Testis (tissue), 2 donors: ENCODE measurements at regions not wholly inside any gene's neighbourhood (a gene's known extent, or its start where the extent isn't known, plus 50 kb on each side); places are given as distances from the start of the nearest gene placed in this dataset.
A peak's percentile ranks its signal among the peaks of the same experiment; 100 is the strongest.

Source experiments
- DNase-seq: peaks from one replicate; pipeline ENCODE4 v3.0.0-alpha.2; 2019
- H3K27ac ChIP-seq, 2 donors: fragments of 200-600 bp; sonication (generic); one replicate each; pipeline ENCODE4 v1.5.1; 2019
- H3K27me3 ChIP-seq: fragments of 200-600 bp; sonication (generic); one replicate; pipeline ENCODE4 v1.5.1; 2019
- H3K36me3 ChIP-seq: fragments of 200-600 bp; sonication (generic); one replicate; pipeline ENCODE4 v1.5.1; 2017; ENCODE audit warnings: low read depth; ENCODE audit errors: missing control alignments
- H3K4me1 ChIP-seq: fragments of 200-600 bp; sonication (generic); one replicate; pipeline ENCODE4 v1.5.1; 2019
- H3K4me3 ChIP-seq, 2 donors: fragments of 200-600 bp; sonication (generic); one replicate each; pipeline ENCODE4 v1.5.1; 2017 to 2019
- H3K9me3 ChIP-seq: fragments of 200-600 bp; sonication (generic); one replicate; pipeline ENCODE4 v1.5.1; 2017
- CTCF ChIP-seq, 3 experiments: fragments of 450-650 bp in 2 of 3; fragments of 200-600 bp in 1 of 3; sonication (generic) in 1 of 3; IDR thresholded peaks; one replicate each; pipeline ENCODE4 v1.5.1; 2016 to 2019; ENCODE audit warnings: antibody characterized with exemption in 3 of 3, mild to moderate bottlenecking in 2 of 3, moderate library complexity in 1 of 3
- POLR2A ChIP-seq: fragments of 450-650 bp; IDR thresholded peaks from one replicate; pipeline ENCODE4 v1.6.1; 2017; ENCODE audit warnings: antibody characterized with exemption, mild to moderate bottlenecking, moderate library complexity
- WGBS, 2 donors: methylation state at CpG; one replicate each; pipeline ENCODE4 v1.1.5; 2018; 5-methylcytosine and 5-hydroxymethylcytosine counted together
- intact Hi-C: fragments of 100-400 bp; cut with DNase I; formaldehyde crosslinking; loops from one replicate; pipeline ENCODE4 v1.15.1; 2023; ENCODE audit warnings: low total_unique reads

GRCh38 chr15:73001840-73002239, 50.4 kb upstream of the NEO1 start:
- Histone ChIP-seq H3K4me3 (no peak overlapping the region), H3K27me3 (no peaks in the 10 kb centered on the region), H3K9me3 (no peaks in the 10 kb centered on the region), H3K36me3 (no peaks in the 10 kb centered on the region), H3K4me1 (peaks cover 16% of the 10 kb centered on the region), H3K27ac (no peak overlapping the region)
- no peak for DNase-seq
- 96 to 100% methylated on average over 2 of the region's 2 CpGs for WGBS, 2 donors
- intact Hi-C loops = no loop called here
- TF ChIP-seq POLR2A (no peak), CTCF (IDR thresholded peaks at IDR 0.05) (no peak)

GRCh38 chr15:73000293-73000692, 52.0 kb upstream of the NEO1 start:
- H3K27ac ChIP-seq = no peak overlapping the region
- DNase-seq = no peak
- no peak for TF ChIP-seq POLR2A
- TF ChIP-seq CTCF (IDR thresholded peaks at IDR 0.05) = no peak
- 42 to 65% methylated on average over 4 of the region's 4 CpGs for WGBS, 2 donors
- no peaks in the 10 kb centered on the region for H3K9me3 ChIP-seq
- intact Hi-C loops = no loop called here
- H3K36me3 ChIP-seq = no peaks in the 10 kb centered on the region
- H3K27me3 ChIP-seq = no peaks in the 10 kb centered on the region
- no peak overlapping the region for H3K4me3 ChIP-seq
- peaks cover 16% of the 10 kb centered on the region for H3K4me1 ChIP-seq

GRCh38 chr15:72999586-72999985, 52.7 kb upstream of the NEO1 start:
- DNase-seq = no peak
- TF ChIP-seq CTCF (IDR thresholded peaks at IDR 0.05) (no peak), POLR2A (no peak)
- H3K9me3 ChIP-seq = no peaks in the 10 kb centered on the region
- H3K4me1 ChIP-seq = peaks cover 16% of the 10 kb centered on the region
- intact Hi-C loops = no loop called here
- no peaks in the 10 kb centered on the region for H3K36me3 ChIP-seq
- WGBS, 2 donors = 67 to 70% methylated on average over 3 of the region's 3 CpGs
- no peaks in the 10 kb centered on the region for H3K27me3 ChIP-seq
- H3K27ac ChIP-seq = no peak overlapping the region
- H3K4me3 ChIP-seq = no peak overlapping the region

GRCh38 chr15:72998681-72999466, 53.4 kb upstream of the NEO1 start:
- Histone ChIP-seq H3K27ac (no peak overlapping the region), H3K4me3 (no peak overlapping the region), H3K36me3 (no peaks in the 10 kb centered on the region), H3K9me3 (no peaks in the 10 kb centered on the region), H3K4me1 (peaks cover 21% of the 10 kb centered on the region), H3K27me3 (no peaks in the 10 kb centered on the region)
- TF ChIP-seq POLR2A (no peak), CTCF (IDR thresholded peaks at IDR 0.05) (no peak)
- DNase-seq = no peak
- intact Hi-C loops = no loop called here
- 87 to 89% methylated on average over 18 of the region's 18 CpGs for WGBS, 2 donors

- DNase-seq = peak; percentile 19
- Histone ChIP-seq H3K27me3 (no peaks in the 10 kb centered on the region), H3K36me3 (no peaks in the 10 kb centered on the region), H3K27ac (no peak overlapping the region), H3K9me3 (no peaks in the 10 kb centered on the region), H3K4me1 (peaks cover 26% of the 10 kb centered on the region), H3K4me3 (no peak overlapping the region)
- TF ChIP-seq POLR2A (no peak), CTCF (IDR thresholded peaks at IDR 0.05) (no peak)
- 52 to 77% methylated on average over 7 of the region's 7 CpGs for WGBS, 2 donors
- intact Hi-C loops = no loop called here
Measured at GRCh38 chr15:72998226-72998625, 54.0 kb upstream of the NEO1 start.
